GM18907 (cell line): ENCODE measurements at regions not wholly inside any gene's neighbourhood (a gene's known extent, or its start where the extent isn't known, plus 50 kb on each side); places are given as distances from the start of the nearest gene placed in this dataset.

ENCODE experiments used
- ATAC-seq: cut with Tn5 transposase; IDR thresholded peaks from one replicate; pipeline ENCODE4 v1.9.1; 2021; ENCODE audit warnings: mild to moderate bottlenecking, moderate library complexity; ENCODE audit not compliant: unreplicated experiment

- no peak for ATAC-seq
Observed at GRCh38 chr10:129322933-129323820, 143.9 kb upstream of the MGMT start.

- no peak for ATAC-seq
Observed at GRCh38 chr10:129323879-129324278, 143.2 kb upstream of the MGMT start.

DNA sequence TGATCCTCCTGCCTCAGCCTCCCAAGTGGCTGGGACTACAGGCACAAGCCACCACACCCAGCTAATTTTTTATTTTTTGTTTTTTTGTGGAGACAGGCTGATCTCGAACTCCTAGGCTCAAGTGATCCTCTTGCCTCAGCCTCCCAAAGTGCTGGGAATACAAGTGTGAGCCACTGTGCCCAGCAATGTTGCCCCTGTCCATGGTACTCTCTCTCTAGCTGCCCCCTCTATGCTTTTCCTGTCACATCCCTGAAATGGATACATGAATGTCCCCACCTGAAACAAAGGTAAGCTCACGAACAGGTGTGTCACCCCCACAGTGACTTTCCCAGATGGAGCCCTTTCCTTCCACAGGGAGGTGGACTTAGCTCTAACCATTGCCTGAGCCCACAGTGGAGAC, 141.1 kb upstream of the MGMT start:
- ATAC-seq: no peak

DNA sequence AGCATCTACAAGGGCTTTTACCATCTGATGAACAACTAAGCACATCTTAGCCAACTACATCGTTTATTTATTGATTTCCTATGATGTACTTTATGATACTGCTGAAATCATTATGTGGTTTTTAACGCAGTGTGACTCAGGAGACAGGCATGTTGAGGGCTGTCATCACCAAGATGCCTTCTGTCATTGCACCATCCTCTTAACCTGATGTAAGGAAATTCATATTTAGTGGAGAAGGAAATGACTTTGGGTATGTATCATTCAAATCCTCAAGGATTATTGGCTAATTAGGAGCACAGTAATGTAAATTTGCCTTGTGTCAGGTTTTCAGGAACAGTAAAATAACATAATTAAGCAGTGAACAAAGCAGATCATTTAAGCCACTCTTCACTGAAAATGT, 138.5 kb upstream of the MGMT start:
- no peak for ATAC-seq

- no peak for ATAC-seq
Observed at GRCh38 chr10:129329385-129330055, 137.5 kb upstream of the MGMT start.

DNA sequence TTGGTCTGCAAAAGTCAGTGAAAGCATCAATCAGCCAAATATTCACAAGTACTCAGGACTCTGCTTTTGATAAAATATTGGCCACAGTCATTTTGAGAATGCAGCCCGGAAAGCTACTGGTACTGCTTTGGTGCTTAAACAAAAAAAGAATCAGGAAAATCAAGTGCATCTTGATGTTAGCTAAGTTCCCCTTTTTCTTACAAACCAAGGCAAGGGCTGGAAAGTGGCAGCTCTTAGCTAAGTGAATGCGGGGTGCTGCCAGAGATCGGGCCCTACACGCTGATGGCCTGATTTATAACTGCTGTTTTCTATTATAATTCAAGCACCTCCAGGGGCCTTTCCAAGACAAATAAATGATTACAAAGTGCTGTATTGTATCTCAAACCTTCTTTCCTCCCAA, 136.8 kb upstream of the MGMT start:
- no peak for ATAC-seq

- no peak for ATAC-seq
Observed at GRCh38 chr10:129331207-129331838, 135.7 kb upstream of the MGMT start.

- ATAC-seq: no peak
Observed at GRCh38 chr10:129331839-129332220, 135.2 kb upstream of the MGMT start.

GRCh38 chr10:129332476-129332875, 134.6 kb upstream of the MGMT start:
- no peak for ATAC-seq

GRCh38 chr10:129333706-129334105, 133.3 kb upstream of the MGMT start:
- ATAC-seq: no peak

DNA sequence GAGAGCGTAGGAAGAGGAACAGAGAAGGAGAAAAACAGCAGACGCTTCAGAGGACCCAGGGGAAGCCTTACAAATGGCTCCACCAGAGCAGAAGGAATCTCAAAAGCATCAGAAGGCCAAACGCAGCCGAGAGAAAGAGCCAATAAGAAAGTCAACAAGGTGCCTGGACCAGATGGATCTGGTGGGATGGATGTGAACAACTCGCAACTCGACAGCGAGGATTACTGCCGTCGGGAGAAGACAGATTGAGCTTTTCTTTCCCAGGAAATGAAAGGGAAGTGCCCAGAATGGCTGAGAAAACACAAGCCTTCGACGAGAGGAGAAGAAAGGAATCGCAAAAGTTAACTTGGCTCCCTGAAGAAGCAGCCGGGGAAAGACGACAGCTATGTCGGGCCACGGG, 132.8 kb upstream of the MGMT start:
- ATAC-seq: no peak

GRCh38 chr10:129335396-129335795, 131.6 kb upstream of the MGMT start:
- ATAC-seq: no peak

DNA sequence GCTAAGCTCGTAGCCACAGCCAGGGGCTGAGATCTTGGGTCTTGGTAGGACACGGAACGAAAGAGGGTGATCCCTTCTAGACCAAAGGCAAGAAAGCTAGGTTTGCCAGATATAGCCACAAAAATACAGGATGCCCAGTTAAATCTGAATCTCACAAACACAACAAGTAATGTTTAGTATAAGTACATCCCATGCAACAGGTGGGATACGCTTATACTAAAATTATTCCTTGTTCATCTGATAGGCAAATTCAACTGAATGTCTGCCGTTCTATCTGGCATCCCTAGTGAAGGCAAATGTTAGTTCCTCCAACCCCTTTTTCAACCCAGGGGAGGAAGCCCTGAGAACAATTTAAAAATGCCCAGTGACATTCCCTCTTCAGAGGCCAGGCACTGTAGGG, 131.1 kb upstream of the MGMT start:
- ATAC-seq: no peak

GRCh38 chr10:129339191-129339590, 127.8 kb upstream of the MGMT start:
- no peak for ATAC-seq

GRCh38 chr10:129339841-129340240, 127.2 kb upstream of the MGMT start:
- ATAC-seq: no peak

- ATAC-seq: no peak
Observed at GRCh38 chr10:129341087-129341486, 126.0 kb upstream of the MGMT start.

GRCh38 chr10:129342385-129342784, 124.7 kb upstream of the MGMT start:
- ATAC-seq: no peak

GRCh38 chr10:129343141-129343540, 123.9 kb upstream of the MGMT start:
- no peak for ATAC-seq

DNA sequence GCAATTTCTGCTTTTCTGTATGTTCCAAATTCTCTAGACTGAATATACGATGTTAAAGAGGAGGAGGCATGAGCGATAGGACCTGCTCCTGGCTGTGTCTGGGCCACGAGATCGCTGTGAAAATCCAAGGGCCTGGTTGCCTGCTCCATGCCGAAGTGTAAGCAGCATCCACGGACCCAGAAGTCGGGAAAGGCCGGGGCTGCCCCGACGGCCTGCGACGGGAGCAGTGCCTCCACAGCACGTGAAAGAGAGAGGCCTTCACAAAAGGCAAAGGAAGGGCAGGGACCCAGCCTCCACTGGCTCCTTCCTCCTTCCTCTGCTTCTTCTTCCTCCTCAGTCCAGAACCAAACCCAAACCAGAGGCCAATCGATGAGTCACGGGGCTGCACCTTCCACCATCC, 122.9 kb upstream of the MGMT start:
- ATAC-seq: no peak

DNA sequence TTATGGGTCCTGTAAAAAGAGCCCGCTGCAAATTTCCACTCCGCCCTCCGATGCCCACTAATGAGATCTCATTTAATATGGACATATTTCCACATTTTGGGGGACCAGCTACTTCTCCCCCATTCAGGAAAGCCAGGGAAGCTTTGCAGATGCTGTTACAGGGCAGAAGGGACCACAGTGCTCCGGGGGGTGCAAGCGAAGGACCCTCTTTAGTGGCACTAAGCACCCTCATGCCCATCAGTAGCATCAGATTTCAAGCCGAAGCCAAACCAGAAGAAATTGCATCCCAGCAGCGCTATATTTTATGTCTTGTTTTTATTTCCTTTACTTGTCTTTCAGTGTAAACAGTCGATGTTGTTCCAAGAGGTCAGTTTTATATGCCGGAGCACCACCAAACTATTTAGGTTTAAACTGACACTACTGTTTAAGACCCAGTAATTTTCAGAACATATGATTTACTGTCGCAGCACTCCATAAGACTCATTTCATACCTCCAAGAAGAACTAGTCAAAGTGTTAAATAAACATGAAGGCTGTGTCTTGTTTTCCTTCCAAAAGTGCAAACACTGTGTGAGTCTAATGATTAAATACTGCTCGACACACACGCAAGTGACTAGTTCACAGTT, 122.2 kb upstream of the MGMT start:
- ATAC-seq: no peak

GRCh38 chr10:129345763-129346162, 121.3 kb upstream of the MGMT start:
- ATAC-seq: no peak

DNA sequence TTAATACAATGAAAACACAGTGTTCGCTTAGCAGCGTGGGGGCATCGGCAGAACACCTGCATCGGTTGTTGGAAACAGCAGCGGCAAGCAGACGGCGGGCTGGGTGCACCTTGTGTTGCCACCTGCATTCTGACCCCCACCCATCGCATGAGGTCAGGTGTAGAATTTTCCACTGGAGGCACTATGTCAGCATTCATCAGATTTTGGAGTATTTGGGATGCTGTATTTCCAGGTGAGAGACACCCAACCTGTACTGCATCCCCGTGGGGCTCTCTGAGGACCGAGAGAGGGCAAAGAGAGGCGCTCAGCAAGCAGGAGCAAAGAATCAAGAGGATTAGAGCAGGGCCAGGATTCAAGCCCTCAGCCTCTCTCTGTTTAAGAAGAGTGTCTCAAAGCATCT, 116.4 kb upstream of the MGMT start:
- no peak for ATAC-seq
